ENCODE measurements at regions not wholly inside any gene's neighbourhood (a gene's known extent, or its start where the extent isn't known, plus 50 kb on each side); places are given as distances from the start of the nearest gene placed in this dataset.

GRCh38 chr11:28842716-28843115 is 734.5 kb downstream of the METTL15 start:
- Histone ChIP-seq H2AFZ (ENCODE audit: low read depth, low read length, poor library complexity, severe bottlenecking) (no peak overlapping the region), H3K4me2 (ENCODE audit: low read length) (no peak overlapping the region), H3K4me1 (ENCODE audit: control insufficient read depth in 1 of 2, insufficient read depth in 2 of 2, low read length in 2 of 2) (no peaks in the 10 kb centered on the region), H3K79me2 (ENCODE audit: insufficient read depth, low read length) (no peaks in the 10 kb centered on the region), H3K9me3 (ENCODE audit: control insufficient read depth in 1 of 2, insufficient read depth in 1 of 2, low read depth in 1 of 2, low read length in 2 of 2) (no peaks in the 10 kb centered on the region), H3K36me3 (ENCODE audit: control insufficient read depth in 1 of 2, insufficient read depth in 2 of 2, low read length in 2 of 2) (no peaks in the 10 kb centered on the region), H4K20me1 (ENCODE audit: insufficient read depth) (no peaks in the 10 kb centered on the region), H3K9ac (ENCODE audit: low read length) (no peak overlapping the region), H3K27ac (ENCODE audit: low read depth, low read length) (no peak overlapping the region), H3K27me3 (ENCODE audit: insufficient read depth, low read length) (no peaks in the 10 kb centered on the region), H3K9me2 (ENCODE audit: insufficient read depth) (no peaks in the 10 kb centered on the region), H3K4me3 (replicated peaks in 1 of 2; ENCODE audit: low read depth in 1 of 2, low read length in 2 of 2) (no peak overlapping the region)
- ATAC-seq = no peak
- DNase-seq (ENCODE audit: low read depth, low spot score) = no peak
- POLR2A ChIA-PET = no interaction called here
- BruUV-seq (replicated peaks) = no TSS peak
- TF ChIP-seq EZH2phosphoT487 (IDR thresholded peaks at IDR 0.05; ENCODE audit: borderline replicate concordance) (no peak), SIN3A (IDR thresholded peaks at IDR 0.05; ENCODE audit: low read depth) (no peak), CBX3 (IDR thresholded peaks at IDR 0.05; ENCODE audit: low read depth) (no peak), TCF7L2 (IDR thresholded peaks at IDR 0.05; ENCODE audit: borderline replicate concordance, extremely low read depth, insufficient read depth, insufficient read length) (no peak), ZFX (IDR thresholded peaks at IDR 0.05) (no peak), RAD21 (IDR thresholded peaks at IDR 0.05; ENCODE audit: low read depth) (no peak), ELF1 (IDR thresholded peaks at IDR 0.05; ENCODE audit: borderline replicate concordance, low read depth) (no peak), SRF (IDR thresholded peaks at IDR 0.05; ENCODE audit: low read depth) (no peak), ZBTB33 (IDR thresholded peaks at IDR 0.05; ENCODE audit: extremely low read depth, insufficient replicate concordance, low read length) (no peak), CEBPB (IDR thresholded peaks at IDR 0.05; ENCODE audit: low read depth) (no peak), CTCF (IDR thresholded peaks at IDR 0.05 in 2 of 3, conservative IDR thresholded peaks at IDR 0.05 in 1 of 3; ENCODE audit: borderline replicate concordance in 1 of 3, insufficient read depth in 1 of 3, low read depth in 2 of 3, low read length in 2 of 3) (no peak), ATF3 (IDR thresholded peaks at IDR 0.05) (no peak), POLR2A (IDR thresholded peaks at IDR 0.05; ENCODE audit: borderline replicate concordance, extremely low read depth, insufficient read depth, insufficient read length) (no peak), ZNF274 (IDR thresholded peaks at IDR 0.05; ENCODE audit: low read depth, low read length) (no peak)
- intact Hi-C loops (cut with micrococcal nuclease) = no loop called here
- CTCF ChIA-PET = no interaction called here
- RAD21 ChIA-PET (ENCODE audit: low non-redundant PET in 1 of 2, low total read pairs in 2 of 2, uncharacterized antibody in 2 of 2, unreplicated experiment in 2 of 2) = no interaction called here
